Upper lobe of right lung (tissue), 1 donor: ENCODE measurements at regions not wholly inside any gene's neighbourhood (a gene's known extent, or its start where the extent isn't known, plus 50 kb on each side); places are given as distances from the start of the nearest gene placed in this dataset.

ENCODE experiments used
- ATAC-seq: fragments of 200-7000 bp; cut with Tn5 transposase; one replicate; pipeline ENCODE4 v1.9.1; 2020; ENCODE audit warnings: mild to moderate bottlenecking, moderate library complexity
- DNase-seq: peaks from one replicate; pipeline ENCODE4 v3.0.0-alpha.2; 2020
- H3K27ac ChIP-seq: fragments of 200-600 bp; one replicate; pipeline ENCODE4 v1.8.0; 2022
- H3K27me3 ChIP-seq: fragments of 200-600 bp; one replicate; pipeline ENCODE4 v1.8.0; 2022; ENCODE audit warnings: mild to moderate bottlenecking
- H3K36me3 ChIP-seq: fragments of 200-600 bp; one replicate; pipeline ENCODE4 v1.8.0; 2022
- H3K4me1 ChIP-seq: fragments of 200-600 bp; one replicate; pipeline ENCODE4 v1.8.0; 2022
- H3K4me3 ChIP-seq: fragments of 200-600 bp; one replicate; pipeline ENCODE4 v1.8.0; 2022; ENCODE audit warnings: mild to moderate bottlenecking
- H3K9me3 ChIP-seq: fragments of 200-600 bp; one replicate; pipeline ENCODE4 v1.8.0; 2022
- CTCF ChIP-seq: fragments of 200-600 bp; IDR thresholded peaks from one replicate; pipeline ENCODE4 v1.8.0; 2022; ENCODE audit warnings: antibody characterized with exemption
- intact Hi-C: fragments of 100-400 bp; cut with DNase I; formaldehyde crosslinking; loops from one replicate; pipeline ENCODE4 v1.11.0; 2022
- donor health status: DM: no; HTN: yes; CAD: no; lungs with severe emphysema.

DNA sequence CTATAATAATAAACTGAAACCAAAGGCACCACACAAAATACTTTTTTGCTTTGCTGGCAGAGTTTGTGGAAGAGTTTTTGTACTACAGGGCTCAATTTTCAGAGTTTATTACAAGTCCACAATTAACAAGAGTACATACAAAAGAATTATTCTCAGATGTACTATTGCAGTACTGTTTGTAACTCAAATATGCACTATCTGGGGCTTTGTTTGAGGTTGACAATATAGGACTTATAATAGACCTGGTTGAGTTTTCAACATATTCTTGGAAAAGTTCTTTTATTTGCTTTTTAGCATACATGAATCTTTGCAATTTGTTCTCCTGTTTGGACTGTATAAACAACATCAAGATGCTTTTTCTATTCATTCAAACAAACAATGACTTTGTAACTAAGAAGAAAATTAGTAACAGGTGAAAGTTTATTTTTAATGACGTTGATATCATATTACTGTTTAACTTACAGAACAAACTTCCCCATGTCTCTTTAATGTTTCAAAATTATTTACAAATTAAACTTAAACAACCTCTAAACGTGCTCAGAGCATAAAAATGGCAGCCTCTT is 407.4 kb upstream of the PRICKLE1 start:
- H3K27me3 ChIP-seq: no peaks in the 10 kb centered on the region
- no peak for TF ChIP-seq CTCF
- no peak overlapping the region for H3K27ac ChIP-seq
- intact Hi-C loops: no loop called here
- no peaks in the 10 kb centered on the region for H3K36me3 ChIP-seq
- no peaks in the 10 kb centered on the region for H3K9me3 ChIP-seq
- no peaks in the 10 kb centered on the region for H3K4me1 ChIP-seq
- ATAC-seq (no peak), DNase-seq (no peak)
- H3K4me3 ChIP-seq: no peak overlapping the region

GRCh38 chr12:42992826-42993225 is 403.3 kb upstream of the PRICKLE1 start:
- H3K4me1 ChIP-seq: no peaks in the 10 kb centered on the region
- no peak overlapping the region for H3K4me3 ChIP-seq
- no peaks in the 10 kb centered on the region for H3K36me3 ChIP-seq
- intact Hi-C loops: no loop called here
- DNase-seq: no peak
- H3K9me3 ChIP-seq: no peaks in the 10 kb centered on the region
- H3K27me3 ChIP-seq: no peaks in the 10 kb centered on the region
- no peak for TF ChIP-seq CTCF
- no peak for ATAC-seq
- H3K27ac ChIP-seq: no peak overlapping the region

DNA sequence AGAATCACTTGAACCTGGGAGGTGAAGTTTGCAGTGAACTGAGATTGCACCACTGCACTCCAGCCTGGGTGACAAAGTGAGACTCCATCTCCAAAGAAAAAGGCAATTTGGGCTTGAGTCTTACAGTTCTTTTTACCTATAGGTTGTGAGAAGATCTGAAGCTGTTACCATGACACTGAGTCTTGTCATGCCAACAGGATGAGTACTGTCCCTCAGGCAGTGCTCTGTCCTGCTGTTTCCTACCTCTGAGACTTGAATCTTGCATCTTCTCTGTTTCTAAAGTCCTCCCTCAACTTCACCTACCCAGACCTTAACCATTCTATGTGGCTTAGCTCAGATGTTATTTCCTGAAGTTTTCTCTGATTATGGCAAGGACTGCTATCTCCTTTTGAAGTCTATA is 400.8 kb upstream of the PRICKLE1 start:
- DNase-seq: no peak
- intact Hi-C loops: no loop called here
- Histone ChIP-seq H3K27me3 (no peaks in the 10 kb centered on the region), H3K4me1 (no peaks in the 10 kb centered on the region), H3K36me3 (no peaks in the 10 kb centered on the region), H3K27ac (no peak overlapping the region), H3K9me3 (no peaks in the 10 kb centered on the region), H3K4me3 (no peak overlapping the region)
- TF ChIP-seq CTCF: no peak
- no peak for ATAC-seq

DNA sequence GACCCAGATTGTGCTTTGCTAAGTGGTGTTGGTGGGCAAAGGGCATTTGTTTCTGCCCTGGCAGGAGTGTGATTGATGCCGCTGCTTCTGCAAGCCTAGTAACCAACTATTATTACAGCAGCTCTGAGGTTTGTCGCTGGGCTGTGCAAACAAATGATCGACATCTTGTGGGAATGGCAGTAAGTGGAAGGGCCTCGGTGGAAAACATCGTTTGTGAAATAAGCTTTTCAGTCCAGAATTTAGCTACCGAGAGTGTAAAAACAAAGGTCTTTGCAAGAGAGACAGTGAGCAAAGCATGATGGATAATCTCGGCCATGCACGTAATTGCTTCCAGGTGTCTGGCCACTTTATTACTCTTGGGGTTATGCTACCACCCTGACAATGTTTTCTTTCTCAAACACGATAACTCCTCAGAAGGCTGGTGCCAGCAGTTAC is 397.7 kb upstream of the PRICKLE1 start:
- Histone ChIP-seq H3K4me3 (no peak overlapping the region), H3K36me3 (no peaks in the 10 kb centered on the region), H3K27me3 (no peaks in the 10 kb centered on the region), H3K4me1 (no peaks in the 10 kb centered on the region), H3K27ac (no peak overlapping the region), H3K9me3 (no peaks in the 10 kb centered on the region)
- no peak for DNase-seq
- no peak for TF ChIP-seq CTCF
- ATAC-seq: no peak
- intact Hi-C loops: no loop called here

GRCh38 chr12:42985506-42985905 is 396.0 kb upstream of the PRICKLE1 start:
- ATAC-seq: peak; percentile 29
- intact Hi-C loops: no loop called here
- Histone ChIP-seq H3K4me1 (no peaks in the 10 kb centered on the region), H3K36me3 (no peaks in the 10 kb centered on the region), H3K9me3 (no peaks in the 10 kb centered on the region), H3K27me3 (no peaks in the 10 kb centered on the region), H3K4me3 (no peak overlapping the region), H3K27ac (no peak overlapping the region)
- DNase-seq: no peak
- no peak for TF ChIP-seq CTCF

DNA sequence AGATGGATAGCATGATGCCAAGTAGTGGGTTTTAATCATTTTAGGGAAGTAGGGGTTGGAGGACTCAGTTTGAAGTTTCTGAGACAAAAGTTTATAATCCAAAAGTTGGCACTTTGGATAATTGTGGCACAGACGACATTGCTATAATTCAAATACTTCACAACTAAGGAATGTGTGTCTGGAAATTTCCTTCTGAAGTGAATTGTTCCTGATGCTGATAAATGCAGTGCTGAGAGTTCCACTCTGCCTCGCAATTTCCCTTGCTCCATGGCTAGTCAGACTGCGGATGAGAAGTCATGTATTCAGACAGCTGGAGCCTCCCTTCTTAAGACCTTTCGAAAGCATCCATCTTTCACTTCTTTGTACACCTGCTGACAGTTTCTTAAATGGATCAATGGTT is 393.3 kb upstream of the PRICKLE1 start:
- H3K4me3 ChIP-seq: no peak overlapping the region
- ATAC-seq: no peak
- intact Hi-C loops: no loop called here

More for the DNA sequence above, 393.3 kb upstream of the PRICKLE1 start:
- Histone ChIP-seq H3K27me3 (no peaks in the 10 kb centered on the region), H3K27ac (no peak overlapping the region), H3K9me3 (no peaks in the 10 kb centered on the region), H3K36me3 (no peaks in the 10 kb centered on the region), H3K4me1 (no peaks in the 10 kb centered on the region)
- no peak for TF ChIP-seq CTCF
- no peak for DNase-seq
